ENCODE measurements at regions not wholly inside any gene's neighbourhood (a gene's known extent, or its start where the extent isn't known, plus 50 kb on each side); places are given as distances from the start of the nearest gene placed in this dataset.
A peak's percentile ranks its signal among the peaks of the same experiment; 100 is the strongest.
"Not testable (repeated sequence)": the region's sequence is repeated elsewhere in the genome, so short reads cannot be mapped to it uniquely, and the experiment has no call there.

- DNase-seq (ENCODE audit: low spot score) = no peak
These were observed 307.3 kb upstream of the KCNN2 start for GRCh38 chr5:114054594-114054993.

DNA sequence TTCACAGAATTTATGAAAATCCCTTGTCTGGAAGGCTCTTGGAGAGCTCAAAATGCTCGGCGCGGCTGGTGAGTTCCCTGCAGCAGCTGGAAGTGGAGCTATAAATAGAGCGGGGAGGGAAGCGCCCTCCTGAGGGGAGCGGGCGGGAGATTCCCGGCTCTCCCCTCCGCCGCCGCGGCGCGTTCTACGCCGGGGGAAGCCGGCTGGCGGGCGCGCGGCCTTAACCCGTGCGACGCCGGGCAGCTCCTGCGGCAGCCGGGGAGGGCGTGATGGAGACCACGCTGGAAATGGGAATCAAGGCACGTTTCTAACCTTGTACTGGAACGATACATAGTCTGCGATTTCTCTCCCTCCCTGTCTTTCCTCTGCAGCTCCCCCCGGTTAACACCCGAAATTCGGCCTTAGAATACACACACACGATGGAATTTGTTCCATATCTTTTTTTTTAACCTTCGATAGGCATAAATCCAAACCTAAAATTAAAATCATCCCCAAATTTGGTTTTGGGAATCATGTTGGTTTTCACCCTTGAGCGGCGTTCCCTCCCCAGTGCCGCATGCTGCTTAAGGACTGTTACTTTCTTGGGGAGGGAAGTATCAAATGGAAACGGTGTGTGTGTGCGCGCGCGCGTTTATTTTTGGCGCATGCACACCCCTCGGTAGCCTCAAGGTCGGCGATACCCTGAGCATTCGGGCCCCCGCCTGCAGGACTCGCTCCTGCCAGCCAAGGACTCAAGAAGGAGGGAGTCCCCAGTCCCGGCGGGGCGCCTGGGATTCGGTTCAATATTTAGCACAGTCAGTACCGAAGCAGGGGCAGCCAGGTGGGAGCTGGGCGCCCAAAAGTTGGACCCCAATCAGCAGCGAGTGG lies 306.3 kb upstream of the KCNN2 start:
- DNase-seq (ENCODE audit: low spot score) = peak; percentile 31

DNA sequence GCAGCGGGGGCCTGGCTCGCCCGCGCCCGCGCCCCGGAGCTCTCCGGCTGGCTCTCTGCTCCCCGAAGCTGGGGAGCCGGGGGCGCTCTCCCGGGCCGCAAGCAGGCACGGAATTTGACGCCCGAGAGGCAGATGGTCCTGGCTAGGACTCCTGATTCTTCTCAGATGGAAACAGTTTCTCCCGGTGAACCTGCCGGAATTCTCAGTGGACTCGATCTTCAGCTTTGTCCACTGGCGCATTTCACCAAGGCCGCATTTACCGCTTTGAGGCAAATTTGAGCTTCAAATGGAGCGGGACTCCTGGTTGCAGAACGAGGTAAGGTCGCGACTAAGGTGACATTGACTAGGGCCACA lies 305.7 kb upstream of the KCNN2 start:
- no peak for DNase-seq (ENCODE audit: low spot score)

- no peak for DNase-seq (ENCODE audit: low spot score)
These were observed 301.0 kb upstream of the KCNN2 start for GRCh38 chr5:114060866-114061265.

DNA sequence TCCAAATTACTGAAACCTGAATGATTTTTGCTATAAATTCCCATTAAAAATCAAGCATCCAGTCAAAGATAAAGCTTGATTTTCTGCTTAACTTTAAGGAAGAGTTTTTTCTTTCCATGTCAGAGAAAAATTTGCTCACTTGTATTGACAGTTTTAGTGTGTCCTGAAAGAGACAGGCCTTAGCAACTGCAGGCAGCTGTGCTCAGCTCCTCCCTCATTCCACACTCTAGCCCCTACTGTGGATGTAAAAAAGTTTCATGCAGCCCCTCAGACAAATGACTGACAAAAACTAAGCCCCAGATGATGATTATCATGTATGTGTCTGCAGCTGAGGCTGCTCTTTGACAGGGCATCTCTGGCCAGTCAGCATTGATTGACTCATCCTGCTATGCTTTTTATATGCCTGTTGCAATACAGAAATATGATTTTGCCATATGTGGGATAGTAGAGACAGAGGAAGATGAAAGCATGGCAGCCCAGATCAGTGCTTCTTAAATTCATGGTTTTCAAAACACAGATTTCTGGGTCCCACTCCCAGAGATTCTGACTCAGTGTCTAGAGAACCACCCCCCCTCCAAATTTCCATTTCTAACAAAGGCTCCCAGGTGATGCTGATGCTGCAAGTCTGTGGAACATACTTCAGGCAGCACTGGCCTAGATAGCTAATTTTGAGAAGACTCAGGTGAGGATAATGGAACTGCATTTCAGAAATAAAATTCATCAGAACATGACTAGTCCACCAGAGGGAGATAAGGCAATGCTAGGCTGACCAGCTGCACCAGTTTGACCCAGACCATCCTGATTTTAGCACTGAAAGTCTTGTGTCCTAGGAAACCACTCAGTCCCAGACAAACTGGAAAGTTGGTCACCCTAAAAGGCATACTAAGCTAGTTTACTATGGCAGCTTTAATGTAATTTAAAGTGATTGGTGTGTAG lies 298.7 kb upstream of the KCNN2 start:
- DNase-seq (ENCODE audit: low spot score) = no peak

- DNase-seq (ENCODE audit: low spot score) = no peak
These were observed 296.0 kb upstream of the KCNN2 start for GRCh38 chr5:114065912-114066311.

GRCh38 chr5:114070093-114070722 lies 291.7 kb upstream of the KCNN2 start:
- no peak for DNase-seq (ENCODE audit: low spot score)

GRCh38 chr5:114089259-114089658 lies 272.6 kb upstream of the KCNN2 start:
- DNase-seq (ENCODE audit: low spot score) = no peak

- DNase-seq (ENCODE audit: low spot score) = no peak
These were observed 264.3 kb upstream of the KCNN2 start for GRCh38 chr5:114097570-114097969.

DNA sequence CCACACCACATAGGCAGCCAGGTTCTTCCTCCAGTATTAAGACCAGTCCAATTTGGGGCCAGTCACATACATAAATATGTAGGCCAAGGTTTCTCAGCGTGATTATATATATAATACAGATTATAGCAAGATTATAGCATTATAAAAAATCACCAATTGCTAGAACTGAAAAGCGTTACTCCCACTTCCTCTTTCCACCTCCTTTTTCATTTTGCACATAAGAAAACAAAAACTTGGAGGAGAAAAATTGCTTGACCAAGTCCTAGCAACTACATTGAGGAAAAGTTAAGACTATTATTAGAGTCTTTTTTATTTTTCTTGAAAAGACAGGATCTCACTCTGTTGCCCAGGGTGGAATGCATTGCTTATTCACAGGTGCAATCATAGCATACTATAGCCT lies 262.7 kb upstream of the KCNN2 start:
- no peak for DNase-seq (ENCODE audit: low spot score)

GRCh38 chr5:114101153-114101552 lies 260.7 kb upstream of the KCNN2 start:
- DNase-seq (ENCODE audit: low spot score) = peak; percentile 2

GRCh38 chr5:114113604-114114003 lies 248.3 kb upstream of the KCNN2 start:
- DNase-seq (ENCODE audit: low spot score) = no peak

DNA sequence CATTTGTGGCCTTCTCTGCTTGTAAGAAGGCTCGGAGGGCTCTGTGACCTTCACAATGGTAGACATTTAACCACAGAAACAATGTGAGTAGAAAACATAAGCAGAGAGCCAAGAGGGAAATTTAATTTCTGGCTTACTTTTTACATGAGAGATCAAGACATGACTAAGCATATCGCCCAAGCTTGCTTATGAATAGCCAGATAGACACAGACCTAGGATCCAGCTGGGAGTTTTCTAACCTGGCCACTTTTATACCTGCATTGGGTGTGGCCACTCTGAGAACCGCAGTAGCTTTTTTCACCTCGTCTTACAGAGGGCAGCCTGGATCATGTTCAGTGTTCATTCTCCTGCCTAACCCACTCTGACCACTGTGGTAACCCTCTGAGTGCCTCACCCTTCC lies 244.9 kb upstream of the KCNN2 start:
- DNase-seq (ENCODE audit: low spot score) = no peak

DNA sequence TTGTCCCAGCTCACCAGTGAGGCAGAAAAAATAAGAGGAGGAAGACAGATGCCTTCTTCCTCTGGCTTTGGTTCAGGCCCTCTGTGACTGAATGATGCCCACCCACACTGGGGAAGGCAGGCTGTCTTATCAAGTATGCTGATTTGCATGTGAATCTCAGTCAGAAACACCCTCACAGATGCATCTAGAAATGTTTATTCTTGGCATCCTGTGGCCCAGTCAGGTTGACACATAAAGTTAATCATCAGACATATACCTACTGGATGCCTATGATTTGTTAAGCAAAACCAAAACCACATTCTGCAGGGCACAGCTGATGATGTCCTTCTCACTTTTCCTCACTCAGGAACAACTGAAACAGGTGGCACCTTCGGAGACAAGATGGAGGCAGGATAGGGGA lies 243.4 kb upstream of the KCNN2 start:
- DNase-seq (ENCODE audit: low spot score) = no peak

- DNase-seq (ENCODE audit: low spot score) = no peak
These were observed 241.7 kb upstream of the KCNN2 start for GRCh38 chr5:114120166-114120565.

DNA sequence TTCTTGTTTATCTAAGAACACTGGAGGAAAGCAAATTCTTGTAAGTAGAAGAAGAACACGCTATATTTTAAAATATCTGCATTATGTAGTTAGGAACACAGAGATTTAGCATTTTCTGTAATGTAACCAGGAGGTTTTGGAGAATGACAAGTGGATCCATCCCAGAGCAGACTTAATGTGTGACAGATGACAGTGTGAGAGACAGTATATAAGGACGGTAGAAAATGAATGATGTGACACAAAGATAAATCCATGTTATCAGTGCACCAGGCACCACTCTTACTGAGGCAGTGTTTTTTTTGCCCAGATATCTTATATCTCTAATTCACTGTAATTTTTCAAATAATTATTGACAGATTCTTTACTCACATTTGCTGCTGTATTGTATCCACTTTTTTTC lies 239.0 kb upstream of the KCNN2 start:
- no peak for DNase-seq (ENCODE audit: low spot score)

DNA sequence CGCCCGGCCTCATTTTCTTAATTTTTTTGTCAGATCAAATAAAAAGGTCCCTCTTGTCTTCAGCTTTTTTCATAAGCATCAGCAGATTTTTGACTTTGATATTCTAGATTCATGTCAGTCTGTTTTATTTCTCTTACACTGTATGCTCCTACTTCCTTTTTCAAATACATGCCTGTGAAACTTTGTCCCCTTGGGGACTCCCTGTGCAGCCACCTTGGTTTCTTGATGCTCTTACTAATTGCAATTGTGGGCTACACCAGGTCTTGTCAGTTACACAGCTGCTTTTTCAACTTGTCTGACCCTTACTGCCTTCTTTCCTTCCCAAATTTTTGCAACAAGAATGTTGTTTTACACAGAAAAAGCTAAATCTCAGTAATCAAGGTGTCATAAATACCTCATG lies 238.2 kb upstream of the KCNN2 start:
- no peak for DNase-seq (ENCODE audit: low spot score)

DNA sequence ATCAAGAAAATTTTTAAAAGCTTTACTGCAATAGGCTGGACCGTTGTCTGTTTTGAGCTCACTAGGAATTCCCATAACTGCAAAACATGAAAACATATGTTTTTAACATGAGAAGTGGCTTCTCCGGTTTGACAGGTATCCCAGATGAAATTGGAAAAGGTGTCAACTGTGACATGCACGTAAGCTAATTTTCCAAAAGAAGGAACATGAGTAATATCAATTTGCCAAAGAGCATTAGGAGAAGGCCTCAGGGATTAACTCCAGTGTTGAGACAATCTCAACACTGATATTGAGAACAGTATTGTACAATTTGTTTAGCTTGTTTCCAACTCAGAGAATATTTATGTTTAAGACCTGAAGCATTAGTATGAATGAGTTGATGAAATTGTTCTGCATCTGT lies 215.5 kb upstream of the KCNN2 start:
- no peak for DNase-seq (ENCODE audit: low spot score)

- DNase-seq (ENCODE audit: low spot score) = no peak
These were observed 213.6 kb upstream of the KCNN2 start for GRCh38 chr5:114148253-114148652.

GRCh38 chr5:114148728-114149127 lies 213.1 kb upstream of the KCNN2 start:
- not testable (repeated sequence) for DNase-seq (ENCODE audit: low spot score)

- DNase-seq (ENCODE audit: low spot score) = no peak
These were observed 209.1 kb upstream of the KCNN2 start for GRCh38 chr5:114152656-114153360.

DNA sequence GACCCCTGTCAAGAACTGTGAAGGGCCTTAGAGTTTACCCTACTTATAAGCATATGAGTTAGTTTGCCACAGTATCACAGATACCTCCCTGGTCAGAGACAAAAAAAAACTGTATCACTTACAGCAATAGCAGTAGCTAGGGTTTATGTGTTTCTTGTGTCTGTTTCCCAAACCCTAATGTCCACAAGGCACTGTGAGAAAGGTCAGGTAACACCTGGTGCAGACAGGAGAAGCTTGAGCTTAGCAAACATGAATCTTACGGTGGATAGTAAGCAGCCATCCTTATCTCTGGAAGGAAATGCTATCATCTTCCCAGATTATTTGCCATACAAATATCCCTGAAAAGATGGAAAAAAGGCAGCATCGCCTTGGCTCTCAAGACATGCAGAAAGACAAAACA lies 208.5 kb upstream of the KCNN2 start:
- DNase-seq (ENCODE audit: low spot score) = no peak

All from globus pallidus (tissue), 1 donor.